OCI-LY7 (cell line): ENCODE measurements at regions not wholly inside any gene's neighbourhood (a gene's known extent, or its start where the extent isn't known, plus 50 kb on each side); places are given as distances from the start of the nearest gene placed in this dataset.

Source experiments
- BruUV-seq: library from RNA; stranded (reverse); fragments of 400-500 nt; replicated peaks from 2 replicates; lab custom pipeline; 2021; lab: Mats Ljungman, UMichigan
- CTCF ChIA-PET: fragments of 300-600 bp; sonication (Branson Sonifier 250); formaldehyde crosslinking; loops from one replicate; lab custom pipeline; 2022; ENCODE audit warnings: antibody characterized with exemption; ENCODE audit not compliant: unreplicated experiment; lab: Charles Lee
- POLR2A ChIA-PET: fragments of 300-600 bp; sonication (Branson Sonifier 250); formaldehyde crosslinking; loops from one replicate; lab custom pipeline; 2022; ENCODE audit warnings: antibody characterized with exemption; lab: Charles Lee
- DNase-seq: peaks from one replicate; pipeline ENCODE4 v3.0.0-alpha.2; 2015; ENCODE audit warnings: low spot score
- H2AFZ ChIP-seq: fragments of 200-600 bp; sonication (generic), shearing (Covaris generic); 2 replicates; pipeline ENCODE4 v1.6.1; 2014; ENCODE audit warnings: mild to moderate bottlenecking, antibody characterized with exemption, low read length, moderate library complexity
- H3K27ac ChIP-seq: fragments of 200-600 bp; sonication (generic); 2 replicates; pipeline ENCODE4 v1.5.1; 2014; ENCODE audit warnings: mixed run types, low read depth, mild to moderate bottlenecking, moderate library complexity, low read length, inconsistent platforms; ENCODE audit not compliant: poor library complexity, severe bottlenecking
- H3K36me3 ChIP-seq: fragments of 200-600 bp; sonication (generic); 2 replicates; pipeline ENCODE4 v1.6.1; 2014; ENCODE audit warnings: mild to moderate bottlenecking, antibody characterized with exemption, low read length, moderate library complexity, mixed read lengths; ENCODE audit not compliant: insufficient read depth
- H3K4me1 ChIP-seq: fragments of 200-600 bp; sonication (generic); 2 replicates; pipeline ENCODE4 v1.5.1; 2014; ENCODE audit warnings: mild to moderate bottlenecking, low read length; ENCODE audit not compliant: insufficient read depth, poor library complexity, severe bottlenecking
- H3K4me2 ChIP-seq: fragments of 200-600 bp; sonication (generic); 2 replicates; pipeline ENCODE4 v1.6.1; 2014; ENCODE audit warnings: mild to moderate bottlenecking, low read length
- H3K4me3 ChIP-seq: fragments of 200-600 bp; sonication (generic); 2 replicates; pipeline ENCODE4 v1.5.1; 2014; ENCODE audit warnings: mild to moderate bottlenecking, low read depth, low read length; ENCODE audit not compliant: poor library complexity, severe bottlenecking
- H3K79me2 ChIP-seq: fragments of 200-600 bp; sonication (generic); 2 replicates; pipeline ENCODE4 v1.6.1; 2016; ENCODE audit warnings: low read depth, mild to moderate bottlenecking, low read length, moderate library complexity, mixed read lengths; ENCODE audit not compliant: insufficient read depth
- H3K9me2 ChIP-seq: fragments of 200-600 bp; sonication (generic); 2 replicates; pipeline ENCODE4 v1.6.1; 2016; ENCODE audit warnings: mild to moderate bottlenecking, low read length, mixed read lengths; ENCODE audit not compliant: insufficient read depth
- H3K9me3 ChIP-seq: fragments of 200-600 bp; sonication (generic); 2 replicates; pipeline ENCODE4 v1.6.1; 2014; ENCODE audit warnings: mild to moderate bottlenecking, mixed run types, low read length, mixed read lengths
- H4K20me1 ChIP-seq: fragments of 200-600 bp; sonication (generic); 2 replicates; pipeline ENCODE4 v1.6.1; 2014; ENCODE audit warnings: mild to moderate bottlenecking, antibody characterized with exemption, low read length, moderate library complexity, mixed read lengths; ENCODE audit not compliant: insufficient read depth
- CTCF ChIP-seq: fragments of 200-600 bp; sonication (generic); conservative IDR thresholded peaks from 2 replicates; pipeline ENCODE4 v1.5.1; 2014; ENCODE audit warnings: mild to moderate bottlenecking, antibody characterized with exemption, low read length, moderate library complexity, mixed read lengths
- EZH2phosphoT487 ChIP-seq: fragments of 200-600 bp; sonication (generic); IDR thresholded peaks from 2 replicates; pipeline ENCODE4 v1.6.1; 2018; ENCODE audit warnings: low read depth, borderline replicate concordance, mild to moderate bottlenecking, mixed run types, antibody characterized with exemption, low read length, moderate library complexity, mixed read lengths
- intact Hi-C: fragments of 100-400 bp; cut with micrococcal nuclease; formaldehyde crosslinking; loops from one replicate; pipeline ENCODE4 v1.10.0; 2022; ENCODE audit not compliant: unreplicated experiment

GRCh38 chr12:84308211-84308610, 604.4 kb downstream of the SLC6A15 start:
- ChIA-PET CTCF (no interaction called here), POLR2A (no interaction called here)
- no peaks in the 10 kb centered on the region for H3K4me1 ChIP-seq
- no peak for DNase-seq
- H3K9me3 ChIP-seq = no peaks in the 10 kb centered on the region
- no peak for TF ChIP-seq EZH2phosphoT487
- no peak for TF ChIP-seq CTCF
- H3K4me3 ChIP-seq = no peak overlapping the region
- H3K4me2 ChIP-seq = no peak overlapping the region
- H3K9me2 ChIP-seq = no peaks in the 10 kb centered on the region
- BruUV-seq = no TSS peak
- no peaks in the 10 kb centered on the region for H3K36me3 ChIP-seq
- no peak overlapping the region for H2AFZ ChIP-seq
- no peaks in the 10 kb centered on the region for H4K20me1 ChIP-seq
- no peaks in the 10 kb centered on the region for H3K79me2 ChIP-seq
- no peak overlapping the region for H3K27ac ChIP-seq
- intact Hi-C loops = no loop called here

GRCh38 chr12:84305144-84305543, 607.5 kb downstream of the SLC6A15 start:
- no peak overlapping the region for H3K4me2 ChIP-seq
- H3K9me3 ChIP-seq = no peaks in the 10 kb centered on the region
- ChIA-PET POLR2A (no interaction called here), CTCF (no interaction called here)
- no peaks in the 10 kb centered on the region for H3K4me1 ChIP-seq
- intact Hi-C loops = no loop called here
- H3K27ac ChIP-seq = no peak overlapping the region
- no peaks in the 10 kb centered on the region for H4K20me1 ChIP-seq
- TF ChIP-seq EZH2phosphoT487 (no peak), CTCF (no peak)
- H3K4me3 ChIP-seq = no peak overlapping the region
- H3K79me2 ChIP-seq = no peaks in the 10 kb centered on the region
- DNase-seq = no peak
- BruUV-seq = no TSS peak
- no peak overlapping the region for H2AFZ ChIP-seq
- no peaks in the 10 kb centered on the region for H3K9me2 ChIP-seq
- no peaks in the 10 kb centered on the region for H3K36me3 ChIP-seq

- ChIA-PET POLR2A (no interaction called here), CTCF (no interaction called here)
- H3K4me2 ChIP-seq = no peak overlapping the region
- no peak overlapping the region for H3K4me3 ChIP-seq
- no peak overlapping the region for H2AFZ ChIP-seq
- no peaks in the 10 kb centered on the region for H3K9me3 ChIP-seq
- no peak for DNase-seq
- H3K4me1 ChIP-seq = no peaks in the 10 kb centered on the region
- no peaks in the 10 kb centered on the region for H3K36me3 ChIP-seq
- intact Hi-C loops = no loop called here
- H3K27ac ChIP-seq = no peak overlapping the region
- H4K20me1 ChIP-seq = no peaks in the 10 kb centered on the region
- no TSS peak for BruUV-seq
- H3K9me2 ChIP-seq = no peaks in the 10 kb centered on the region
- TF ChIP-seq CTCF (no peak), EZH2phosphoT487 (no peak)
- H3K79me2 ChIP-seq = no peaks in the 10 kb centered on the region
These were observed 618.4 kb downstream of the SLC6A15 start for GRCh38 chr12:84294246-84294645.
